Transverse colon (tissue), 4 donors: ENCODE measurements at regions not wholly inside any gene's neighbourhood (a gene's known extent, or its start where the extent isn't known, plus 50 kb on each side); places are given as distances from the start of the nearest gene placed in this dataset.

ENCODE experiments used
- EP300 ChIP-seq: sonication (generic); formaldehyde crosslinking; IDR thresholded peaks from one replicate; pipeline ENCODE4 v1.6.1; 2017; ENCODE audit warnings: antibody characterized with exemption, low read depth
- POLR2A ChIP-seq: fragments of 450-650 bp; IDR thresholded peaks from one replicate; pipeline ENCODE4 v1.6.1; 2016; ENCODE audit warnings: antibody characterized with exemption, mild to moderate bottlenecking, moderate library complexity
- POLR2AphosphoS5 ChIP-seq, 3 donors: sonication (generic); formaldehyde crosslinking; IDR thresholded peaks; one replicate each; pipeline ENCODE4 v1.6.1; 2016; ENCODE audit warnings: antibody characterized with exemption in 3 of 3
- TF ChIP-seq, protein P1 (sequence below), 5 experiments: fragments of 200-600 bp in 3 of 5; fragments of 450-650 bp in 2 of 5; sonication (generic) in 3 of 5; IDR thresholded peaks; 1 replicate in 2 of 5; 2 replicates in 3 of 5; pipeline ENCODE4 v1.5.1; 2016 to 2017; ENCODE audit warnings: antibody characterized with exemption in 5 of 5, inconsistent platforms in 3 of 5, mild to moderate bottlenecking in 2 of 5, moderate library complexity in 1 of 5

DNA sequence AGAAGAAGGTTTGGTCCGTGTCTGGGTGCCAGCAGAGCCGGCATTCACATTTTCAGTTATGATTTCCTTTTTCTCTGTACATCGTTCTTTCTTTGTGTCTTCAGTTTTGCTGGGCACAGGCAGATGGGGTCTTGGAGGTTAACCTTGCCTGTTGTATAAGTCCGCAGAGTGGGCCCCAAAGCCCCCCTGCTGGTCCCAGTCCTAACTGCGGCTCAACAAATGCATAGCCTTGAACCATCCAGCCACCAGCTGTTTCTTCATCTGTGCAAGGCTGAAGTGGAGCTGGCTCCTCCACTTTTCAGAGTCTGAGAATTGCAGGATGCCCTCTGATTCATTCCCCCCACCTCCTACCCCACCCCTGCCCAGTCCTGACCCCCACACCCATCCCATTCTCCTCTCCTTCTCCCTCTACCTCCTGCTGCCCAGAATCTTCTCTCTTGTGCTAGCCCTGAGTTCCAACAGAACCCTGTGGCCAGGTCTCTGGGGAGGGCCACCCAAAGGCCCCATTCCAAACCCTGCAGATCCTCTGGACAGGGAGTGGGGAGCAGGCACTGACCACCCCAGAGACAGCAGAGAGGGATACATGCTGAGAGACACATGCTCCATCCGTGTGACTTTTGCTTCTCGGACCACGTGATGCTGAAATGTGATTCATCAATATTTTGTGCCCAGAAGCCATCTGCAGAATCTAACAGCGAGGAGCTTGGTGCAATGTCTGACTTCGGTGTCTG lies 386.5 kb upstream of the SULF2 start:
- TF ChIP-seq, protein P1, sequence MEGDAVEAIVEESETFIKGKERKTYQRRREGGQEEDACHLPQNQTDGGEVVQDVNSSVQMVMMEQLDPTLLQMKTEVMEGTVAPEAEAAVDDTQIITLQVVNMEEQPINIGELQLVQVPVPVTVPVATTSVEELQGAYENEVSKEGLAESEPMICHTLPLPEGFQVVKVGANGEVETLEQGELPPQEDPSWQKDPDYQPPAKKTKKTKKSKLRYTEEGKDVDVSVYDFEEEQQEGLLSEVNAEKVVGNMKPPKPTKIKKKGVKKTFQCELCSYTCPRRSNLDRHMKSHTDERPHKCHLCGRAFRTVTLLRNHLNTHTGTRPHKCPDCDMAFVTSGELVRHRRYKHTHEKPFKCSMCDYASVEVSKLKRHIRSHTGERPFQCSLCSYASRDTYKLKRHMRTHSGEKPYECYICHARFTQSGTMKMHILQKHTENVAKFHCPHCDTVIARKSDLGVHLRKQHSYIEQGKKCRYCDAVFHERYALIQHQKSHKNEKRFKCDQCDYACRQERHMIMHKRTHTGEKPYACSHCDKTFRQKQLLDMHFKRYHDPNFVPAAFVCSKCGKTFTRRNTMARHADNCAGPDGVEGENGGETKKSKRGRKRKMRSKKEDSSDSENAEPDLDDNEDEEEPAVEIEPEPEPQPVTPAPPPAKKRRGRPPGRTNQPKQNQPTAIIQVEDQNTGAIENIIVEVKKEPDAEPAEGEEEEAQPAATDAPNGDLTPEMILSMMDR (IDR thresholded peaks at IDR 0.05) = no peak
- TF ChIP-seq POLR2AphosphoS5 (IDR thresholded peaks at IDR 0.05) (no peak), POLR2A (no peak), EP300 (no peak)
